ENCODE measurements at regions not wholly inside any gene's neighbourhood (a gene's known extent, or its start where the extent isn't known, plus 50 kb on each side); places are given as distances from the start of the nearest gene placed in this dataset.

GRCh38 chr4:111011458-111011857 lies 388.6 kb upstream of the PITX2 start:
- TF ChIP-seq EZH2 (optimal IDR thresholded peaks at IDR 0.05; ENCODE audit: low read depth, low read length): no peak
- no peak for TF ChIP-seq CTCF (IDR thresholded peaks at IDR 0.05; ENCODE audit: low read length)

Data from MM.1S (cell line).